MM.1S (cell line): ENCODE measurements at regions not wholly inside any gene's neighbourhood (a gene's known extent, or its start where the extent isn't known, plus 50 kb on each side); places are given as distances from the start of the nearest gene placed in this dataset.
"Not testable (repeated sequence)": the region's sequence is repeated elsewhere in the genome, so short reads cannot be mapped to it uniquely, and the experiment has no call there.

Experiments
- DNase-seq: peaks from one replicate; pipeline ENCODE4 v3.0.0-alpha.2; 2015
- H2AFZ ChIP-seq: fragments of 300-600 bp; sonication (generic); 2 replicates; pipeline ENCODE4 v1.6.0; 2016; ENCODE audit warnings: antibody characterized with exemption, low read length
- H3F3A ChIP-seq: fragments of 300-600 bp; sonication (generic); 2 replicates; pipeline ENCODE4 v1.6.1; 2016; ENCODE audit warnings: mild to moderate bottlenecking, antibody characterized with exemption, low read length, moderate library complexity, mixed read lengths; ENCODE audit not compliant: insufficient read depth
- H3K27ac ChIP-seq: fragments of 300-600 bp; sonication (generic); 2 replicates; pipeline ENCODE4 v1.5.1; 2016; ENCODE audit warnings: mild to moderate bottlenecking, low read length
- H3K27me3 ChIP-seq: fragments of 300-600 bp; sonication (generic); replicated peaks from 2 replicates; pipeline ENCODE4 v1.6.0; 2016; ENCODE audit warnings: low read length; ENCODE audit not compliant: insufficient read depth
- H3K36me3 ChIP-seq: fragments of 300-600 bp; sonication (generic); replicated peaks from 2 replicates; pipeline ENCODE4 v1.6.1; 2016; ENCODE audit warnings: mild to moderate bottlenecking, low read length, mixed read lengths; ENCODE audit not compliant: insufficient read depth
- H3K4me1 ChIP-seq: fragments of 300-600 bp; sonication (generic); 2 replicates; pipeline ENCODE4 v1.6.1; 2016; ENCODE audit warnings: low read length, mixed read lengths
- H3K4me2 ChIP-seq: fragments of 300-600 bp; sonication (generic); 2 replicates; pipeline ENCODE4 v1.6.0; 2016; ENCODE audit warnings: low read depth, low read length
- H3K4me3 ChIP-seq: fragments of 300-600 bp; sonication (generic); 2 replicates; pipeline ENCODE4 v1.5.1; 2016; ENCODE audit warnings: low read length, mixed read lengths
- H3K79me2 ChIP-seq: fragments of 300-600 bp; sonication (generic); 2 replicates; pipeline ENCODE4 v1.6.1; 2016; ENCODE audit warnings: mixed run types, low read length, mixed read lengths
- H3K9ac ChIP-seq: fragments of 300-600 bp; sonication (generic); 2 replicates; pipeline ENCODE4 v1.6.1; 2016; ENCODE audit warnings: low read length, mixed read lengths
- H3K9me2 ChIP-seq: fragments of 300-600 bp; sonication (generic); replicated peaks from 2 replicates; pipeline ENCODE4 v1.6.1; 2016; ENCODE audit warnings: mild to moderate bottlenecking, low read length, mixed read lengths; ENCODE audit not compliant: insufficient read depth
- H3K9me3 ChIP-seq: fragments of 300-600 bp; sonication (generic); replicated peaks from 2 replicates; pipeline ENCODE4 v1.6.1; 2016; ENCODE audit warnings: mild to moderate bottlenecking, low read length, mixed read lengths; ENCODE audit not compliant: insufficient read depth
- H4K20me1 ChIP-seq: fragments of 300-600 bp; sonication (generic); 2 replicates; pipeline ENCODE4 v1.6.1; 2016; ENCODE audit warnings: mild to moderate bottlenecking, low read length, moderate library complexity, mixed read lengths; ENCODE audit not compliant: insufficient read depth
- CTCF ChIP-seq: fragments of 300-600 bp; sonication (generic); IDR thresholded peaks from 2 replicates; pipeline ENCODE4 v1.5.1; 2016; ENCODE audit warnings: antibody characterized with exemption, low read length, mixed read lengths
- EZH2 ChIP-seq: fragments of 300-600 bp; sonication (generic); optimal IDR thresholded peaks from 2 replicates; pipeline ENCODE3; 2017; ENCODE audit warnings: low read depth, mild to moderate bottlenecking, antibody characterized with exemption, low read length, mixed read lengths
- EZH2phosphoT487 ChIP-seq: fragments of 300-600 bp; sonication (generic); IDR thresholded peaks from 2 replicates; pipeline ENCODE4 v1.6.1; 2018; ENCODE audit warnings: antibody characterized with exemption, low read length

DNA sequence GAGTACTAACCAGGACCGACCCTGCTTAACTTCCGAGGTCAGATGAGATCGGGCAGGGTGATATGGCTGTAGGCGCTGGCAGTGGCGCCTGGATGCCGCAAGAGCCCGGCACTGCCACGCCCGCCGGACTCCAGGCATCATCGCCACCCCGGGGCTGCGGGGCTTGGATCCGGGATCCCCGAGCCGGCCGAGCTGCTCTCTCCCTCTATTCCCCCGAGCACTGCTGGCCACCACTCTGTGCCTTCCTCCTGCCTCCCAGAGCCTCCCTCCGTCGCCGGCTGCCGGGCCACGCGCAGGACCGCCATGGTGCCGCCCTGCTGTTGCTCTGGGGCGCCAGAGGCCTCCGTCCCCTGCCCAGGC, 153.2 kb upstream of the ALG10B start:
- DNase-seq: no peak
- no peaks in the 10 kb centered on the region for H4K20me1 ChIP-seq
- no peak overlapping the region for H3K27ac ChIP-seq
- no peaks in the 10 kb centered on the region for H3K36me3 ChIP-seq
- H3F3A ChIP-seq: no peaks in the 10 kb centered on the region
- no peaks in the 10 kb centered on the region for H3K79me2 ChIP-seq
- H2AFZ ChIP-seq: no peak overlapping the region
- no peak overlapping the region for H3K4me2 ChIP-seq
- H3K9me2 ChIP-seq: no peaks in the 10 kb centered on the region
- no peaks in the 10 kb centered on the region for H3K9me3 ChIP-seq
- no peak overlapping the region for H3K4me3 ChIP-seq
- no peak overlapping the region for H3K9ac ChIP-seq
- no peaks in the 10 kb centered on the region for H3K4me1 ChIP-seq
- TF ChIP-seq EZH2: no peak
- no peaks in the 10 kb centered on the region for H3K27me3 ChIP-seq

DNA sequence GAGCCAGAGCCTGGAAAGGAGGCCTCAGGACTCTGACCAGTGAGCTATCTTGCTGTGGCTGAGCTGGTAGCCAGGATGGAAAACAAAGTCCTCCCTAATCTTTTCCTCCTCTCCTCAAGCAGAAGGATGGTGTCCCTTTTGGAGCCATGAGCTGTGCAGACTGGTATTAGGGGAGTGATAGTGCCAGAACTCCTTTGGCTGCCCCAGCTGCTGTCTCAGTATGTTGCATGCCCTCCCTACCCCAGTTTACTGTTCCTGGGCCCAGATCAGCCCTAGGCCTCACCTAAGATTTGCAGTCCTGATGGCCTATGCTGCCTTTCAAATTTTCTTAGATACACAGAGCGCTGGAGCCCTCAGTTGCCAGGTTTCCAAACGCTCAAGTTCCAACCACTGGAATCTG, 150.3 kb upstream of the ALG10B start:
- Histone ChIP-seq H3K4me1 (no peaks in the 10 kb centered on the region), H3K36me3 (no peaks in the 10 kb centered on the region), H2AFZ (no peak overlapping the region), H3K9me3 (no peaks in the 10 kb centered on the region), H3K79me2 (no peaks in the 10 kb centered on the region), H3K9me2 (no peaks in the 10 kb centered on the region), H3F3A (no peaks in the 10 kb centered on the region), H3K4me2 (no peak overlapping the region), H4K20me1 (no peaks in the 10 kb centered on the region), H3K9ac (no peak overlapping the region), H3K4me3 (no peak overlapping the region), H3K27me3 (no peaks in the 10 kb centered on the region), H3K27ac (no peak overlapping the region)
- DNase-seq: no peak
- no peak for TF ChIP-seq EZH2phosphoT487

DNA sequence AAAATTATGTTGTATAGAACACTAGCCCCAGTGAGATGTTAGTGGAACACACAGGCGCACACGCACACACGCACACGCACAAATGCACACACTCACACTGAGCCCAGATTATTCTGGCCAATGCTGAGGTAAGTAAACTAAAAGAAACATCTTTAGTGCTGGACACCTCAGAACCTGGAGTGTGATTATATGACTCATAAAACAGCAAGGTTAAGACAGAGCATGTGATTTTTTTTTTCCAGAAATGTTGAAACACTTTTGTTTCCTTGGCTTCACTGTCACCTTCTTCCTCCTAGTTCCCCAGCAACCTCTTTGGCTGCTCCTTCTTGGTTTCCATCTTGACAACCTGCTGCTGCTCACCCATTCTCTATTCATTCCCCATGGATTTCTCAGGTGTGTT, 141.0 kb upstream of the ALG10B start:
- Histone ChIP-seq H3K4me1 (no peaks in the 10 kb centered on the region), H3K4me2 (no peak overlapping the region), H3K27ac (no peak overlapping the region), H4K20me1 (no peaks in the 10 kb centered on the region), H3K9me3 (no peaks in the 10 kb centered on the region), H3K27me3 (no peaks in the 10 kb centered on the region), H2AFZ (no peak overlapping the region), H3K36me3 (no peaks in the 10 kb centered on the region), H3K4me3 (no peak overlapping the region), H3F3A (no peaks in the 10 kb centered on the region), H3K9ac (no peak overlapping the region), H3K9me2 (no peaks in the 10 kb centered on the region), H3K79me2 (no peaks in the 10 kb centered on the region)
- TF ChIP-seq EZH2: no peak
- TF ChIP-seq CTCF: no peak
- no peak for TF ChIP-seq EZH2phosphoT487
- DNase-seq: no peak

DNA sequence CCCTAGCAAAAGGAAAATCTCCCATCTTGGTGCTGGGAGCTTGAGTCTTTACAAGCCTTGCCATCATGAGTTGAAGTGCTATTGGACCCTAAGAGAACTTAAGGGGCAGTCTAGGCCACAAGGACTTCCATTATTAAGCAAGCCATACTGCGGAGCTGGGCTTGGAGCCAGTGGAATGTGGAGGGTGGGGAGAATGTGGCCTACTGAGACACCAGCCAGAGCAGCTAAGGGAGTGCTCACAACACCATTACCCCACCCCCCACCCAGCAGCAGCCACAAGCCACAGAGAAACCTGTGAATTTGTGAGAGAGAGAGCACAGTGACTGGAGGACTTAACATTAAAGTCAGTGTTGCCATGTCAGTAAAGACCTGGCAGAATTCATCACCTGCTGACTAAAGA, 133.0 kb upstream of the ALG10B start:
- not testable (repeated sequence) for H3K4me3 ChIP-seq, H3K4me2 ChIP-seq, H3F3A ChIP-seq, H3K27ac ChIP-seq, H4K20me1 ChIP-seq, H3K4me1 ChIP-seq, H3K79me2 ChIP-seq, H3K36me3 ChIP-seq, H3K9me2 ChIP-seq, H3K9me3 ChIP-seq, H2AFZ ChIP-seq, H3K9ac ChIP-seq, DNase-seq, H3K27me3 ChIP-seq

- H3F3A ChIP-seq, H3K4me3 ChIP-seq, H3K9me3 ChIP-seq, H3K4me2 ChIP-seq, H3K9ac ChIP-seq, H3K4me1 ChIP-seq, H2AFZ ChIP-seq, H3K36me3 ChIP-seq, H3K9me2 ChIP-seq, H3K27me3 ChIP-seq, H3K27ac ChIP-seq, H4K20me1 ChIP-seq, H3K79me2 ChIP-seq, DNase-seq: not testable (repeated sequence)
Observed at GRCh38 chr12:38197286-38197685, 119.3 kb upstream of the ALG10B start.
